B cell (primary cell): ENCODE measurements at regions not wholly inside any gene's neighbourhood (a gene's known extent, or its start where the extent isn't known, plus 50 kb on each side); places are given as distances from the start of the nearest gene placed in this dataset.

ENCODE experiments used
- ATAC-seq: fragments of 200-7000 bp; cut with Tn5 transposase; one replicate; pipeline ENCODE4 v1.10.0; 2021; ENCODE audit warnings: low read depth, mild to moderate bottlenecking, moderate number of reproducible peaks, moderate library complexity
- CTCF ChIA-PET: fragments of 350-600 bp; sonication (Branson Sonifier 250); formaldehyde crosslinking; loops from one replicate; lab custom pipeline; 2021; ENCODE audit warnings: antibody characterized with exemption, inconsistent platforms; lab: Charles Lee
- POLR2A ChIA-PET: fragments of 350-600 bp; sonication (Branson Sonifier 250); formaldehyde crosslinking; loops from one replicate; lab custom pipeline; 2021; ENCODE audit warnings: antibody characterized with exemption; lab: Charles Lee
- DNase-seq: peaks from one replicate; pipeline ENCODE4 v3.0.0; 2013
- H2AFZ ChIP-seq: 2 replicates; pipeline ENCODE4 v1.6.1; 2012; ENCODE audit warnings: mild to moderate bottlenecking, low read depth, low read length; ENCODE audit not compliant: insufficient read depth, poor library complexity, severe bottlenecking
- H3K27ac ChIP-seq, 2 donors: 1 replicate in 1 of 2; 2 replicates in 1 of 2; pipeline ENCODE4 v1.5.1; 2012 to 2013; ENCODE audit warnings: low read length in 2 of 2, mild to moderate bottlenecking in 2 of 2, moderate library complexity in 1 of 2
- H3K27me3 ChIP-seq, 4 experiments: fragments of 200-600 bp in 1 of 4; sonication (generic) in 1 of 4; replicated peaks in 1 of 4; 1 replicate in 2 of 4; 2 replicates in 2 of 4; pipeline versions ENCODE4 v1.6.1 to v1.7.0; 2013 to 2016; ENCODE audit warnings: low read length in 3 of 4, mild to moderate bottlenecking in 2 of 4, mixed read lengths in 1 of 4, moderate library complexity in 1 of 4; ENCODE audit not compliant: insufficient read depth in 4 of 4, control insufficient read depth in 3 of 4; ENCODE audit errors: control extremely low read depth in 1 of 4
- H3K36me3 ChIP-seq, 2 experiments: replicated peaks in 1 of 2; 1 replicate in 1 of 2; 2 replicates in 1 of 2; pipeline versions ENCODE4 v1.6.1 to v1.7.1; 2013; ENCODE audit warnings: low read length in 1 of 2; ENCODE audit not compliant: insufficient read depth in 2 of 2, control insufficient read depth in 1 of 2; ENCODE audit errors: control extremely low read depth in 1 of 2, extremely low read depth in 1 of 2
- H3K4me1 ChIP-seq, 2 donors: fragments of 200-600 bp in 1 of 2; sonication (generic) in 1 of 2; 1 replicate in 1 of 2; 2 replicates in 1 of 2; pipeline versions ENCODE4 v1.5.1 to v1.6.1; 2013 to 2017; ENCODE audit warnings: low read length in 2 of 2; ENCODE audit not compliant: control insufficient read depth in 2 of 2, insufficient read depth in 2 of 2
- H3K4me2 ChIP-seq: replicated peaks from 2 replicates; pipeline ENCODE3; 2012; ENCODE audit warnings: mild to moderate bottlenecking, low read depth, low read length; ENCODE audit not compliant: poor library complexity, severe bottlenecking
- H3K4me3 ChIP-seq, 5 experiments: fragments of 200-600 bp in 1 of 5; sonication (generic) in 1 of 5; 1 replicate in 3 of 5; 2 replicates in 2 of 5; pipeline versions ENCODE4 v1.5.1 to v1.7.0; 2011 to 2016; ENCODE audit warnings: low read length in 4 of 5, mild to moderate bottlenecking in 4 of 5, low read depth in 2 of 5, control low read depth in 1 of 5, moderate library complexity in 1 of 5; ENCODE audit not compliant: insufficient read depth in 1 of 5; ENCODE audit errors: control extremely low read depth in 1 of 5, extremely low read depth in 1 of 5
- H3K79me2 ChIP-seq: fragments of 200-600 bp; sonication (generic); one replicate; pipeline ENCODE4 v1.6.0; 2016; ENCODE audit warnings: low read length; ENCODE audit not compliant: control insufficient read depth, insufficient read depth
- H3K9ac ChIP-seq: fragments of 200-600 bp; sonication (generic); 2 replicates; pipeline ENCODE4 v1.6.1; 2017; ENCODE audit warnings: mild to moderate bottlenecking, low read length, moderate library complexity
- H3K9me3 ChIP-seq, 3 donors: one replicate each; pipeline versions ENCODE4 v1.6.1 to v1.7.1; 2013; ENCODE audit warnings: low read length in 2 of 3; ENCODE audit not compliant: control insufficient read depth in 2 of 3, insufficient read depth in 1 of 3; ENCODE audit errors: control extremely low read depth in 1 of 3
- H4K20me1 ChIP-seq: 2 replicates; pipeline ENCODE4 v1.6.0; 2012; ENCODE audit warnings: mild to moderate bottlenecking, low read length; ENCODE audit not compliant: insufficient read depth, control insufficient read depth, poor library complexity, severe bottlenecking
- H3K27ac Mint-ChIP-seq: one replicate; pipeline ENCODE4 v1.8.0; 2021; ENCODE audit warnings: mixed read lengths
- H3K27me3 Mint-ChIP-seq: one replicate; pipeline ENCODE4 v1.8.0; 2021; ENCODE audit warnings: mixed read lengths
- H3K4me1 Mint-ChIP-seq: one replicate; pipeline ENCODE4 v1.8.0; 2021; ENCODE audit warnings: mixed read lengths
- H3K4me3 Mint-ChIP-seq: one replicate; pipeline ENCODE4 v1.8.0; 2021; ENCODE audit warnings: mixed read lengths
- H3K9me3 Mint-ChIP-seq: one replicate; pipeline ENCODE4 v1.8.0; 2022; ENCODE audit warnings: mixed read lengths; ENCODE audit not compliant: insufficient read depth
- EZH2 ChIP-seq: IDR thresholded peaks from 2 replicates; pipeline ENCODE4 v1.6.1; 2012; ENCODE audit warnings: borderline replicate concordance, low read depth, mild to moderate bottlenecking, moderate library complexity, low read length; ENCODE audit not compliant: insufficient read depth, poor library complexity, severe bottlenecking
- WGBS: methylation state at CpG from one replicate; pipeline ENCODE4 v1.1.5; 2013; ENCODE audit warnings: missing lambda C conversion rate; ENCODE audit not compliant: insufficient coverage; 5-methylcytosine and 5-hydroxymethylcytosine counted together
- intact Hi-C: fragments of 100-400 bp; cut with micrococcal nuclease; formaldehyde crosslinking; loops from one replicate; pipeline ENCODE4 v1.10.0; 2022
- TF ChIP-seq, protein P1 (sequence below): fragments of 200-600 bp; IDR thresholded peaks from one replicate; pipeline ENCODE4 v1.8.0; 2022; ENCODE audit warnings: antibody characterized with exemption, mild to moderate bottlenecking

- Histone ChIP-seq H3K27ac (no peak overlapping the region), H4K20me1 (no peaks in the 10 kb centered on the region), H3K27me3 (no peaks in the 10 kb centered on the region), H2AFZ (no peak overlapping the region), H3K9ac (no peak overlapping the region), H3K4me3 (no peak overlapping the region), H3K36me3 (no peaks in the 10 kb centered on the region), H3K4me2 (no peak overlapping the region), H3K4me1 (no peaks in the 10 kb centered on the region), H3K9me3 (no peaks in the 10 kb centered on the region), H3K79me2 (no peaks in the 10 kb centered on the region)
- Mint-ChIP-seq H3K27me3 (peaks cover 16% of the 10 kb centered on the region), H3K9me3 (peaks cover 3% of the 10 kb centered on the region), H3K4me1 (no peaks in the 10 kb centered on the region), H3K27ac (no peak overlapping the region), H3K4me3 (no peak overlapping the region)
- TF ChIP-seq EZH2: no peak
- TF ChIP-seq, protein P1, sequence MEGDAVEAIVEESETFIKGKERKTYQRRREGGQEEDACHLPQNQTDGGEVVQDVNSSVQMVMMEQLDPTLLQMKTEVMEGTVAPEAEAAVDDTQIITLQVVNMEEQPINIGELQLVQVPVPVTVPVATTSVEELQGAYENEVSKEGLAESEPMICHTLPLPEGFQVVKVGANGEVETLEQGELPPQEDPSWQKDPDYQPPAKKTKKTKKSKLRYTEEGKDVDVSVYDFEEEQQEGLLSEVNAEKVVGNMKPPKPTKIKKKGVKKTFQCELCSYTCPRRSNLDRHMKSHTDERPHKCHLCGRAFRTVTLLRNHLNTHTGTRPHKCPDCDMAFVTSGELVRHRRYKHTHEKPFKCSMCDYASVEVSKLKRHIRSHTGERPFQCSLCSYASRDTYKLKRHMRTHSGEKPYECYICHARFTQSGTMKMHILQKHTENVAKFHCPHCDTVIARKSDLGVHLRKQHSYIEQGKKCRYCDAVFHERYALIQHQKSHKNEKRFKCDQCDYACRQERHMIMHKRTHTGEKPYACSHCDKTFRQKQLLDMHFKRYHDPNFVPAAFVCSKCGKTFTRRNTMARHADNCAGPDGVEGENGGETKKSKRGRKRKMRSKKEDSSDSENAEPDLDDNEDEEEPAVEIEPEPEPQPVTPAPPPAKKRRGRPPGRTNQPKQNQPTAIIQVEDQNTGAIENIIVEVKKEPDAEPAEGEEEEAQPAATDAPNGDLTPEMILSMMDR: no peak
- ChIA-PET POLR2A (no interaction called here), CTCF (no interaction called here)
- intact Hi-C loops: no loop called here
- no peak for DNase-seq
- ATAC-seq: no peak
- WGBS: no CpG with 5 or more reads among the region's 2 CpGs
These were observed 290.1 kb downstream of the SRBD1 start for GRCh38 chr2:45320956-45321355.

GRCh38 chr2:45319683-45320455 lies 291.2 kb downstream of the SRBD1 start:
- Histone ChIP-seq H3K79me2 (no peaks in the 10 kb centered on the region), H3K4me1 (no peaks in the 10 kb centered on the region), H3K4me2 (no peak overlapping the region), H4K20me1 (no peaks in the 10 kb centered on the region), H3K9me3 (no peaks in the 10 kb centered on the region), H2AFZ (no peak overlapping the region), H3K27ac (no peak overlapping the region), H3K4me3 (no peak overlapping the region), H3K9ac (no peak overlapping the region), H3K36me3 (no peaks in the 10 kb centered on the region), H3K27me3 (no peaks in the 10 kb centered on the region)
- DNase-seq (no peak), ATAC-seq (no peak)
- Mint-ChIP-seq H3K4me1 (no peaks in the 10 kb centered on the region), H3K27ac (no peak overlapping the region), H3K4me3 (no peak overlapping the region), H3K27me3 (peaks cover 16% of the 10 kb centered on the region), H3K9me3 (peaks cover 3% of the 10 kb centered on the region)
- TF ChIP-seq, protein P1: no peak
- TF ChIP-seq EZH2: no peak
- ChIA-PET CTCF (no interaction called here), POLR2A (no interaction called here)
- 93% methylated on average over 7 of the region's 7 CpGs for WGBS
- intact Hi-C loops: loop anchor here (10.0 kb wide), 1 partner anchor 1125 kb away; no protein-coding TSS in a partner anchor
